K562 (cell line): ENCODE measurements at regions not wholly inside any gene's neighbourhood (a gene's known extent, or its start where the extent isn't known, plus 50 kb on each side); places are given as distances from the start of the nearest gene placed in this dataset.

Source experiments
- HDAC2 ChIP-seq: fragments of 450-650 bp; IDR thresholded peaks from 2 replicates; pipeline ENCODE4 v1.6.1; 2016; ENCODE audit warnings: mild to moderate bottlenecking
- HDGF ChIP-seq: fragments of 450-650 bp; IDR thresholded peaks from 2 replicates; pipeline ENCODE4 v1.6.1; 2016
- LEF1 ChIP-seq: fragments of 450-650 bp; IDR thresholded peaks from 2 replicates; pipeline ENCODE4 v1.6.1; 2016; ENCODE audit warnings: mild to moderate bottlenecking
- POLR2A ChIP-seq: fragments of 450-650 bp; conservative IDR thresholded peaks from 2 replicates; pipeline ENCODE4 v1.6.1; 2016
- TCFL5 ChIP-seq: fragments of 250-450 bp; sonication (Bioruptor Pico); conservative IDR thresholded peaks from 2 replicates; pipeline ENCODE4 v1.6.1; 2021; ENCODE audit warnings: mild to moderate bottlenecking, moderate library complexity, matching md5 sums
- TF ChIP-seq, protein P1 (sequence below): sonication (generic); formaldehyde crosslinking; IDR thresholded peaks from 2 replicates; pipeline ENCODE4 v1.8.1; 2023; ENCODE audit warnings: mild to moderate bottlenecking, missing genetic modification reagents, moderate library complexity

DNA sequence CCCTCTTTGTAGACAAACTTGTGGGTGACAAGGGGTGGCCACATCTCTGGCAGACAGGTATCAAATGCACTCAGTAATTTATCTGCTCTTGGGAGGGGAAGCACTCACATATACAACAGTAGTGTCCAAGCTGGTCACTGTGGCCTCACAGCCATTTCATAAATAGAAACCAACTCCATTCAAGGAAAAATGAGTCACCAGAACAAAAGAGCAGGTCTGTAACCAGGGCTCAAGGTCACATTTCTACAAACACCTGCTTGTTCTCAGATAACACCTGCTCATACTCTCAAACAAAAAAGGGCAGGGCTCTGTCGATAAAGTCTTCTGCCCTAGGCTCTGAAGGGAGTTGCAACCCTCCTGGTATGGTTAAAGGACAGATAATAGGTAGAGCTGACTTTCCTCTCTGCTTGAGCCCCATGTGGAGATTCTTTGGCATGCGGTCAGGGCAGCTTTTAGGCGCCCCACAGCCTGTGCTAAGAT lies 459.0 kb downstream of the BCL11A start:
- TF ChIP-seq POLR2A, result no peak
- TF ChIP-seq, protein P1, sequence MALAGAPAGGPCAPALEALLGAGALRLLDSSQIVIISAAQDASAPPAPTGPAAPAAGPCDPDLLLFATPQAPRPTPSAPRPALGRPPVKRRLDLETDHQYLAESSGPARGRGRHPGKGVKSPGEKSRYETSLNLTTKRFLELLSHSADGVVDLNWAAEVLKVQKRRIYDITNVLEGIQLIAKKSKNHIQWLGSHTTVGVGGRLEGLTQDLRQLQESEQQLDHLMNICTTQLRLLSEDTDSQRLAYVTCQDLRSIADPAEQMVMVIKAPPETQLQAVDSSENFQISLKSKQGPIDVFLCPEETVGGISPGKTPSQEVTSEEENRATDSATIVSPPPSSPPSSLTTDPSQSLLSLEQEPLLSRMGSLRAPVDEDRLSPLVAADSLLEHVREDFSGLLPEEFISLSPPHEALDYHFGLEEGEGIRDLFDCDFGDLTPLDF (CRISPR knock-in tag), result no peak
- TF ChIP-seq TCFL5 (CRISPR knock-in tag), result no peak
- TF ChIP-seq HDGF, result no peak
- no peak for TF ChIP-seq LEF1
- TF ChIP-seq HDAC2, result no peak
